NCI-H2107 treated with DMSO at 0.1 percent for 48 hours (cell line): ENCODE measurements at regions not wholly inside any gene's neighbourhood (a gene's known extent, or its start where the extent isn't known, plus 50 kb on each side); places are given as distances from the start of the nearest gene placed in this dataset.

Source experiments
- DNase-seq: peaks from one replicate; lab custom pipeline; 2025; ENCODE audit not compliant: unreplicated experiment; lab: John Stamatoyannopoulos, UW

DNA sequence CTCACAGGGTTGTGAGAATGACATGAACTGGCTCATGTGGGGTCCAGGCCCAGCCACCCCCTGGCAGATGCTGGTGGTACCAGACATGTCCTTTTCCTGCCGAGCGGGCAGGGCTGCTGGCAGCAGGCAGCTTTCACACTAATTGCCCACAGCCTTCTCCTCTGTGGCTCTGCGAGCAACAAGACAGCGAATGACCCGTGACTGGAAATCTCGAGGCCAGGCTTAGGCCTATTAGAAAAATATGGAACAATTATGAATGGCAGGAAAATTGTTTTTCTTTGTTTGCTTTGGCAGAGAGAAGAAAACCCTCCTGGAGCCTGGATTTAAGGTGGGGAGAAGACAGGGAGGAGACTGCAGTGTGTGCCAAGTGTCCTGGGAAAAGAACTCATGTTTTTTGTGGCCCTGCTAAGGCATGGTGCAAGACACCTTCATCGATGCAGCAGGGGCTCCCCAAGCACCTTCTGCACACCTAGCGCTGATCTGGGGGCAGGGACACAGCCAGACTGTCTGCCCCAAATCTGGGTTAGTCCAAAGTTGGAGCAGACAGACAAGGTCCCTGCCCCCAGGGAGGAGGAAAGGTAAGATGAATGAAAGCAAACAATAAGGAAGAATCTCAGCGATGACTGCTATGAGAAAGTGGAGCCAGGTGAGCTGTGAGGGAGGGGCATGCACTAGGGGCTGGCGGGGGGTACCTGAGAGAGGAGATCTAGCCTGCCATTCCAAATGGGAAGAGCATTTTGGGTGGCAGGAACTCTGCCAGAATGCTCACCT, 193.8 kb upstream of the TLE3 start:
- DNase-seq = no peak

DNA sequence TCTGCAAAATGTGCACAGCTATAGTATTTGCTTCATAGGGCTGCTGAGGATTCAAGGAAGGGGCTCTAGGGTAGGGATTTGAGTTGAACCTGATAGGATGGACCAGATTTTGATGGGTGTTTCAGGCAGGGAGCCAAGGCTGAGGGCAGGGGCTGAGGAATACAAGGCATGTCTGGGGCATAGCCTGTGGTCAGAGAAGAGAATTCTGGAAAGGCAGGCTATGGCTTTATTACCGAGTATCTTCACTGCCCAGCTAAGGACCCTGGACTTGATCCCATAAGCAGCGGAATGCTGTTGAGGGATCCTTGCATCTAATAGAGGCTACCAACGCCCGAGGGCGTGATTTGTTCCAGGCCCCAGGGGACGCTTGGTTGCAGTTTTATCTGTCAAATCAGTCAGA, 193.0 kb upstream of the TLE3 start:
- DNase-seq = no peak

DNA sequence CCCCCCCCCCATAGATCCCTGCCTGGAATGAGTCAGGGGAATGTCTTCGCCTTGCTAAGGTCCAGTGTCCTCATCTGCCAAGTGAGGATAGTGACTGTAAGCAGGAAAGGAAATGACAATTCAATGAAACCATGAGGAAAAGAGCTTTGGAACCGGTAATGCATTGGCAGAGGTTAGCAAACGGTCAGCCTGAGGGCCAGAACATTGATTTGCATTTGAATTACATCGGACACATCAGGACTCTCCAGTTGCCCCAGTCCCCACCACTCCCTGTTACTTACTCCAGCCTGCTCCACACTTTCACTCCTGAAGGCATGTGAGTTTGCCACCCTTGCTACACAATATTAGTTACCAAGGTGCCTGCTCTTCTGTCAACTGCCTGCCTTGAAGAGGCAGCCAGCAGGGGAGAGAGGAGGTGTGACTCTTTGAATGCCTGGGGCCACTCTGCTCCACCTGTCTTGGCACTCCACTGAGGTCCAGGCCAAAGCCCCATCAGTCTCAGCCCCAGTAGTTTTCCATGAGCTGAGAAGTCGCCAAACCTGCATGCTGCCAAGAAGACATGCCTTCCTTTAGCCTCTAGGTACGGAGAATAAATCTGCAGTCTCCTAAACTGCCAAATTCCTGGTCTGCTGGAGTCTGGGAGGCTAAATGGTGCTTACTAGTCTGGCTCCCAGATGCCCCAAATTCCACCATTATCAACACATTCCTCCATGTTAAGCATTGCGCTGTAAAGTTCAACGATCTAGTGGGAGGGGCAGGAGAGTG, 191.7 kb upstream of the TLE3 start:
- no peak for DNase-seq

DNA sequence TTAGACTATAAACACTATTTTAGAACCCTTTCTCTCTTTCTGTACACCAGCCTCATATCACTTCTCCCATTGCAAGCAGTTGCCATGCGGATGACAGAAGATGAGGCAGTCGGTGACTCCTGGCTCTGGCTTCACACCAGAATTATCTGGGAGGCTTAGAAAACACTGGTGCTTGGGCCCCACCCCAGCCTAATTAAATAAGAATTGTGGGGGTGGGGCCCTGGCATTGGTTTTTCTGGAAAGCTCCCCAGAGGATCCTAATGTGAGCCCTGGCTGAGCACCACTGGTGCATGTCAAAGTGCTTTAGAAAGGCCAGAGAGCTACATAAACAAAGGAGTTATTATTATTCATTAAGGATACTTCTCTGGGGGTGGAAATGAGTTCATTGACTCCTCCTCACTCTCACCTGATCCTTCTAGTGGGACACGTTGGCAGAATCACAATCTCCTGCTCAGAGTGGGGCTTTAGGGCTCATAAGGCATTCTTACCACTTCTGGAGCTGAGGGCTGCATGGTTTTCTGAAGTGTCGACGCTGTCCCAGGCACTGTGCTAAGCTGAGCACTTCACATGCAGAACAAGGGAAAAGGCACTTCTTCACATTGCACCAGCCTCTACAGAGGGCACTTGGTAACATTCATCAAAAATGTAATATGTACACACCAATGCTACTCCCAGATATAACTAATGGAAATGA, 188.5 kb upstream of the TLE3 start:
- DNase-seq = no peak

DNA sequence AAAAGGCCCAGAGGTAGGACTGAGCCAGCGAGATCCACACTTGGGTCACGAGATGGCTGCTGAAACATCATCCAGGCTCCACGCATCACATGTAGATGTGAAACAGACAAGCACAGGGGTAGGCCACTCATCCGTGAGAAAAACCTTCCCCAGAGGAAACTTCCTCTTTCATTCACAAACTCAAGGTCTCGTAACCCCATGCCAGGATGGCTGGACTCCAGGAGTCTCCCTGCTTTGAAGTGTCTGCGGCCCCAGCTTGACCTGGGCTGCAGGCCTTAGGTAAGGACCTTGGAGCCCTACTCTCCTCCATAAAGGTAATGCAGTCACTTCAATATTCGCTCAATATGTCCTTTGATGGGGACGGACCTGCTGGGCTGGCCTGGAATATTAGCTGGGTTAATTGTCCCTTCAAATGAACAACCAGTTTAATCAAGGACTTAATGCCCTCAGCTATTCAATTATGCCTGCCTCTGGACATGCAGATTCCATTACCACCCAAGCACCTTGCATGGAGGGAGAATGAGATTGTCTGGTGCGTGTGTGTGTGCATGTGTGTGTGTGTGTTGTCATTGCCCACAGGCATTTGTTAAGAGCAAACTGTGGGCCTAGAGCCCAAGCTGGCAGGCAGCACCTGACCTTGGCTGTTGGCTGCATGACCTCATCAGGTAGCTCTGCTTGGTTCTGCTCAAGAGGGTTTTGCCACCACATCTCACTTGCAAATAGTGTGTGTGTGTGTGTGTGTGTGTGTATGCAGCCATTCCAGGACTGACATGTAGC, 186.9 kb upstream of the TLE3 start:
- no peak for DNase-seq

DNA sequence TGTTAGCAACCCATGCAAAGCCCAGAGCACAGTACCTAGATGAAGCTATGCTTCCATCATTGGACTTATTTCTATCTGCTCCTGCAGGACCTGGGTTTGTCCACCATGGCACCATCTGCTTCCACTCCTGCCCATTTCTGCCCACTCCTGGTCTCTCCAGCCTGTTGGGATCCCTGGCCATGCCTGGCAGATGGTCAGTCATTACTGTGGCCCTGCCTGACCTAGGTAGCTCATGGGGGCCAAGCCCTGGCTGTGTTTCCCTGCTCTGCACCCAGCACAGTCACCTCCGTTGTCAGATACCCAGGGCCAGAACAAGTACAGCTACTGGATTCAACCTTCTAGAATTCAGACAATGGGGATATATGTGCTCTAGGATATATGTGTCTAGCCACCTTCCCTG, 185.8 kb upstream of the TLE3 start:
- DNase-seq = no peak

DNA sequence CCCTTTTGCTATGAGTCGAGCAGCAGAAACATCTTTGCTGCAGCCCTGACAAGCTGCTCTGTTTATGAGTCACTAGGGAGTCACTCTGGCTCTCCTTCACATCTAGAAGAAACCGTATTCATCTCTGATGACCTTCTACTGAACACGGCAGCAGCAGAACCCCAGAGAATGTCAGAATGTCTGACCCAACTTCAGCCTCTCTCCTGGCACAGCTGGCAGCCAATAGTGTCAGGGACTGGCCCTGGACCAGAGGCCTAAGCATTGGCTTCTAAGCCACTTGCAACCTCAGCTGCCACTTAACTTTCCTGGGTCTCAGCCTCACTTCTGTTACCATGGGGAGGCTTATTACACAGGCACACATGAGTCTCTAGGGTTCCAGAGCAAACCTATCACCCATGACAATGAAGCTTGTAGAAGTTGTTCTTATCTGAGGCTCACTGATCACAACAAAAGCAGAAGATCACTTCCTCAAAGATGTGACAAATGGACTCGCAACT, 184.1 kb upstream of the TLE3 start:
- DNase-seq = no peak

DNA sequence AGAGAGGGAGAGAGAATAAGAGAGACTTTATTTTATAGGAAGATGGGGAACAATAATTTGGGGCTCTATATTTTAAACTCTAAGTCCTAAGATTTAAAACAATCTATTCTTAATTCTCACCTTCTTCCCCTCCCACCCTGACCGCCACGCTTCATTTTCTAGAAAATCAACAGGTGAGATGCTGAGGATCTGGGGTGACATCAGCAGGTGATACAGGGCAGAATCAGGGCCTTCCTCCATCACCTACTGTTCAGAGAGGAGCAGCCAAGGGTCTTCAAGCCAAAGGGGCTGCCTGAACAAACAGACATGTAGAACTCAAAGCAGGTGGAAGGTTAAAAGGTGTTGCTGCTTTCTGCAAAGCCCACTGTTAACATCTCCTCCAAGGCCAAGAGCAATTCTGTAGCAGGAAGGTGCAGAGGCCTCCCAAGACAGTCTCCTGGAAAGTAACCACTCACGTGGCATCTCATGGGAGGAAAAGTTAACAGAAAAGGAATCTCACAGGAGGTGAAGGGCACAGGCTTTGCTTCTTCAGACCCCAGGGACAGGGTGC, 183.6 kb upstream of the TLE3 start:
- no peak for DNase-seq

DNA sequence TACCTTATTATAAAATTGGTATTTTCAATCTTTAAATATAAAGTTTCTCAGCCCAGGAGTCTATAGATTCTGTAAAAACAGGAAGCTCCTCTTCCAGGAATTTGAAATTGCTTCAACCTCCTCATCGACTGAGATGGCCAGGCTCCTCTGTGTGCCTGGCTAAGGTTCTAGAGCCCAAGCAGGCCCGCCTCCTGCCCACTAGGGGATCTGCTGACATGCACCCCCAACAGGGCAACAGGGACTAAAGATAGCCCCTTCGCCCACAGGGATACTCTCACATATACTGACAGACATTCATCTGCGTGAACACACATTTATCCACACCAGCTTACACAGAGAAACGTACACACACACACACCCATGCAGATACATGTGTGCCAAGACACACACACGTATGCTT, 183.1 kb upstream of the TLE3 start:
- DNase-seq = no peak

DNA sequence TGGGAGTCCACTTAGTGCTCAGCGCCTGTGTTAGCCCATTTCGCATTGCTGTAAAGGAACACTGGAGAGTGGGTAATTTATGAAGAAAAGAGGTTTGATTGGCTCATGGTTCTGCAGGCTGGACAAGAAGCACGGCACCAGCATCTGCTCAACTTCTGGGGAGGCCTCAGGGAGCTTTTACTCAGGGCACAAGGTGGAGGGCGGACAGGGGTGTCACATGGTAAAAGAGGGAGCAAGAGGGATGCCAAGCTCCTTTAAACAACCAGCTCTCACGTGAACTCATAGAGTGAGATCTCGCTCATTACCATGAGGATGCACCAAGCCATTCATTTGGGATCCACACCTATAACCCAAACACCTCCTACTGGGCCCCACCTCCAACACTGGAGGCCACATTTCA, 181.4 kb upstream of the TLE3 start:
- DNase-seq = no peak

DNA sequence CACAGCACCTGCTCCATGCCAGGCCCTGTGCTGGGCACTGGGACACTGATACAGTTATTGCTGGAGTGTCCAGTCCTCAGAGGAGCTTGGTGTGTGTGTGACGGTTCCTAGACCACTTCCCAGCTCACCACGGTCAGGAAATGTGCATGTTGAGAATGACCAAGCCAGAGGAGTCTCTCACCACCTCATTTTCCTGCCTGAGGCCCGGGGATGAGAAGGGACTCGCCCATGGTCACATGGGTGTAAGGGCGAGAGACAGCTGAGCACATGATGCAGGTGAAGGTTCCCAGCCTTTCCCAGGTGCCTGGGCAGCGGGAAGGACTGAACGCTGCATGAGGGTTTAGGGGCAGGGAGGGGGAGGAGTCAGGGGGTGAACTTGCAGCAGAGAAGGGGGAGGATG, 180.9 kb upstream of the TLE3 start:
- DNase-seq = no peak

DNA sequence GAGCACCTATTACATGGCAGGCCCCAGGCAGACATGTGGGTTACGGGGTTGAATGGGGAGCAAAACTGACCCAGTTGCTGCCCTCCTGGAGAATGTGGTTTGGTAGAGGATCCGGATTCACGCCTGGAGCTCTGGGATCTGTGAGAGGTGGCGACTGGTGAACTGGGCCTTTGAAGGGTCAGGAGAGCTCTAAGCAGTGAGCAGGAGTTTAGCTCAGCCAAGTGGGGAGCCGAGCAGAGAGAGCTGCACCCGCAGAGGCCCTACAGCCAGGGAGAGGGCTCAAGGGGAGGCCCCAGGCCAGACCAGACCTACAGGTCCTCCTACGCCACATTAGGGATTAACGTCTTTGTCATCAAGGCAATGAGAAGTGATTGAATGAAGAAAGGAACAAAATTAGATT, 179.8 kb upstream of the TLE3 start:
- no peak for DNase-seq

DNA sequence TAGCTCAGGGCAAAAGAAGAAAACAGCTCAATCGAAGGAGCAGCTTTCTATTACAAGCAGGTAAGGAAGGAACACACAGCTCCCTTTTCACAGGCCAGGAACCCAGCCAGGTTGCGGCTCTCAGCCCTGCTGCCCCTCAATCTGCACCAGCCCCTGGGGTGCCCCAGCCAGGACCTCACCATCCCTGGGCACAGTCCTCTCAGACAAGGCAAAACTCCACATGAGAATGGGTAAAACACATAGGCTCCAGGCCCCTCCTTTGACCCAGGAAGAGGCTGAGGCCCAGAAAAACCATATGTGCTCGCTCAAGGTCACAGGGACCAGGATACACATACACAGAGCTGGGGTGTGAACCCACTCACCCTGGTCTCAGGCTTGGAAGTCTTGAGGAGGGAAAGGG, 178.7 kb upstream of the TLE3 start:
- DNase-seq = no peak

DNA sequence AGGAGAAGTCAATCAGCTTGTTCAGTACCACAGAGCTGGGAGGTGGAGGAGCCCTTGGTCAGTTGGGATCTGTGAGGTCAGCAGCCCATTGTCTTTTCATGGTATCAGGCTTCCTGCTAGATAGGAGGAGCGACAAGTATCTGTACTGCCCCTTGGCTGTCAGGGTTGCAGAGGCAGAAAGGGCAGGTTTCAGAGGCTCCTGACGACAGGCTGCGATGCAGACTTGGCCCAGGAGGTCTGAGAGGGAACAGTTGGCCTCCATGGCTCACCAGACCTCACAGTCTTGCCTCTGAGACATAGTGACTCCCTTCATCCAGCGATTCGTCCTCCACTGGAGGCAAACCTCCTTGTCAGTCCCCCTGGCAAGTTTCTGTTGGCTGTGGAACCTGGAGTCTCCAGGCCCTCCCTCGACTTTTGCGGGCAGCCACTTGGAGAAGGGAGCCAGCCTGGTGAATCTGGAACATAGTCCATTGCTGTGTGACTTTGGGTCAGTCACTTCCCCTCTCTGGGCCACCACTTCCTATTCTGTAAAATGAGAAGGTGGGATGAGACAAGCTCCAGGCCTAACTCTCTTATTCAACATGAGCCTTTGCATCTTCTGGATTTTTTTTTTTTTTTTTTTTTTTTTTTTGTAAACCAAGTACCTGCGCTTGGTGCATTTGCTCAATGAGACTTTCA, 177.9 kb upstream of the TLE3 start:
- DNase-seq = no peak

DNA sequence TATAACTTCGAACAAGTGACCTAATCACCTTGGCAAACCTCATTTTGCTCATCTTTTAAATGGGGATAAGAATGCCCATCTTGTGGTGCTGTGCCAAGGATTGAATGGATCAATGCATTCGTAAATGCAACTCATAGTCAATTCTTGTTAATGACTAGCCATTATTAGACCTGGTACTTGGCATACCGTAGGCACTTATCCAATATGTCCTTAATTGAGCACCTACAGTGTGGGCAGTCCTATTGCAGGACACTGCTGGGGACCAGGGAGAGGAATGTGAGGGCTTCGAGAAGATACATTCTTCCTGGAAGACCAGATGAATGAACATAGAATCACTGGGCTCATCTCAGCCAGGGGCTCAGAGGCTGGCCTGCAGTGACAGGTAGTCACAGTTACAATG, 177.2 kb upstream of the TLE3 start:
- no peak for DNase-seq

DNA sequence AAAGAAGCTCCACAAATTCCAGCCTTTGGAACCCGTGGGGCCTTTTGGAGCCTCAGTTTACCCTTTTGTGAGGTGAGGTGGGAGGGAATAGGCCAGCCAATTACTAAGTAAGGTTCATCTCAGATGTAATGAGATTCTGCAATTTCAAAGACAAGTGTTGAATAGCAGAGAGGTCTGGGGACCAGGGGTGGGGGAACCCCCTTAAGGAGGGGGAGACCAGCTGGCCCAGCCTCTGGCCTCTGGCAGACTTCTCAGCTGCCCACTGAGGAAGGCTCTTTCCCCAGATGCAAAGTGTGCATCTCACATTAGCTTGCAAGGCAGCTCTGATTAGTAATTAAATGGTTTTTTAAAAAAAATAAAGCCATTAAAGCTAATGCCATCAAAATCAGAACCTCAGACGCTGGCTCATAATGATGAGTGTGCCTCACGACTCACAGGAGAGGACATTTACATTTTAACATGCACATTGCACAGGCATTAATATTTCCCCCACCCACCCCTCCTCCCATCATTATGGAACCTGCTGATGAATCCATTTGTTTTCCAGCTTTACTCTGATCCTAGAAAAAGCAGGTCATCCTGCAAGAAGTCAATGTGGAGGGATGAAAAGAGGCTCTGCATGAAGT, 176.7 kb upstream of the TLE3 start:
- DNase-seq = no peak

DNA sequence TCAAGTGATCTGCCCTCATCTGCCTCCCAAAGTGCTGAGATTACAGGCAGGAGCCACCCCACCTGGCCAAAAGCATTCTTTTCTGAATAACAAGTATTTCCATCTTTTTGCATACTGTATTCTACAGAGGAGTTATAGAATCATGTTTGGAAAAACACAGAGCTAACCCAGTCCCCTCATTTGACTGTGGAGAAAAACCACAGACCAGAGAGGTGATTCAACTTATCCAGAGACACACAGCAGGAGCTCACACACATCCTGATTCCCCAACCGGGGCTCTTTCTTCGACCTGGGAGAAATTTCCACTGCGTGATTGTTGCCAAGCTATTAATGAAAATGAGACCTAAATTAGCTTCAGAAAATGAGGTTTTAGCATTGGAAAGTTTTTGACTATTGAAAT, 176.1 kb upstream of the TLE3 start:
- DNase-seq = no peak

DNA sequence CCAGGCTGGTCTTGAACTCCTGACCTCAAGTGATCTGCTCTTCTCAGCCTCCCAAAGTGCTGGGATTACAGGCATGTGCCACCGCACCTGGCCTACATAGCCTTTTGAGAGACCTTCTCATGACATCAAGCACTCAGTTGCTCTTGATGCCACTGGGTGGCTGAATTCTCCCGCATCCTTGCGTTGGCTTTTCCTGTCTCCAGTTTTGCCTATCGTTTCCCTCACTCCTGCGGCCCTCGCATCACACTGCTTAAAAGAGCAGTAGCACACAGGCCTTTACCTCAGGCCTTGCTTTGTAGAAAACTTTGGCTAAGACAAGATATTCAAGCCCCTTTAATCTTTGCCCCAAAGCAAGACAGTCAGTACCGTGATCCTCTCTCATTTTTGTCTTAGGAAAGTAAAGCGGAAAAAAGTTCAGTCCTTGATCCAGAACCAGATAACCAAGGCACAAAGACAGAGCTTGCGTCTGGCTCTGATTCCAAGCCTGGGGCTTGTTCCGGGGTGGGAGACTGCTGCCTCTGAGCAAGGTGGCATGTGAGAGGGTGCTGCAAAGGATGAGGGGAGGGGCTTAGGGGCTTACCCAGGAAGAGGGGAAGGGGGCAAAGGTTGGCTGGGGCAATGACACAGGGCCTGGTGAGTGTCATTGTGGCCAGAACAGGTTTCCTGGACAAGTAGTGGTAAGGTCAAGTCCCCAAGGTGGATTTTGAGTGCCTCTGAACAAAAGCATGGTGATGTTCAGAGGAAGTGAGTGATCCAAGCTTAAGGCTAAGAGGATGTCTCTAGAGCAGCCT, 175.0 kb upstream of the TLE3 start:
- DNase-seq = no peak

DNA sequence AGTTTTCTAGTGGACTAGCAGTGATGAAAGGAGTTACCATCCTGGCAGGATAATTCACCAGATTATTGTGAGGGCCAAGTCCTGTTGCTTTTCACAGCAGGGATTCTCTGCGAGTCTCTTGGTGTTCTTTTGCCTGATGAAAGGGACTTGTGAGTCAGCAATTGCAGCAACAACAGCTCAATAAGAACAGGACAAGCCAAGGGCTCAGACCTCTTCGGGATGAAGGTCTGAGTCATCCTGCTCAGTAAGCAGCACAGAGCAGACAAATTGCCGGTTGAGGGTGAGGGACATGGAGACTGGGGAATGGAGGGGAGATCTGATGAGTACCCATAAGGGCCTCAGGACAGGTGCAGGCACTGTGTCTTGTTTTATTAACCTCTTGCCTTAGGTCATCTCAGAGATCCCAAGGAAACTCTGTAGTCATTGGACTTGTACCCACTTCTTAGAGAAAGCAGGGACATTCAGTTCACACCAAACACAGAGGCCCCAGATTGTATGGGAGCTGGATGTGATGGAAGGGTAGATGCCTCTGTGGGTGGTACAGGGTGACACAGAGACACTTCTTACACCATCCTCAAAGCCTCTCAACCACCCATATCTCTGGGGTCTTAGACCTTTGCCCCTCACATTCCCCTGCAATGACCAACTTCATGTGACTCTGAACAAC, 173.8 kb upstream of the TLE3 start:
- no peak for DNase-seq
